ENCODE measurements at regions not wholly inside any gene's neighbourhood (a gene's known extent, or its start where the extent isn't known, plus 50 kb on each side); places are given as distances from the start of the nearest gene placed in this dataset.

DNA sequence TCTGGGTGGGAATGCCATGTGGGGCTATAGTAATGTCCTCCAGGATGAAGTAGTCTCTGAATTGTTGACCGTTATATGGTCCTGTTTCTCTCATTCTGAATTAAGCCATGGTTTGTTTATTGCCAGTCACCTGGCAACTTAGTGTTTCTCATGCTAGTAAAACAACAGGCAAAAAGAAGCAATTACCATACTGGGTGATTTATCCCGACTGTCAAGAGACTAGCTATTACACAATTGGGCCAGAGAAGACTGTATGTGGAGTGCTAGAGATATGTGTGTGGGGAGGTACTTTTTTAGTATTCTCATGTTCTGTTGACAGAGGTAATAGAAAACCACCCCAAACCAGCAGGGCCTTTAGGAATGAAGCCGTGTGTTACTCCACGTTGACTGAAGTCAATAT is 258.2 kb downstream of the TDRD3 start:
- ChIA-PET CTCF (interaction anchor here (0.7 kb wide), 1 partner anchor 197 kb away, joined by 3 read pairs; no protein-coding TSS in a partner anchor), POLR2A (ENCODE audit: unreplicated experiment) (no interaction called here)
- Histone ChIP-seq H4K20me1 (ENCODE audit: insufficient read depth) (no peaks in the 10 kb centered on the region), H2AFZ (no peak overlapping the region), H3F3A (ENCODE audit: insufficient read depth, low read depth) (no peaks in the 10 kb centered on the region), H3K36me3 (ENCODE audit: low read depth) (no peaks in the 10 kb centered on the region), H3K27ac (no peak overlapping the region), H3K9me3 (ENCODE audit: insufficient read depth, low read depth) (no peaks in the 10 kb centered on the region), H3K4me3 (no peak overlapping the region), H3K9me2 (ENCODE audit: insufficient read depth) (no peaks in the 10 kb centered on the region), H3K79me2 (ENCODE audit: low read depth) (no peaks in the 10 kb centered on the region), H3K4me1 (replicated peaks; ENCODE audit: insufficient read depth) (no peaks in the 10 kb centered on the region), H3K4me2 (no peak overlapping the region), H3K27me3 (ENCODE audit: insufficient read depth, low read depth) (no peaks in the 10 kb centered on the region)
- DNase-seq = no peak
- no TSS peak for BruUV-seq (replicated peaks)
- intact Hi-C loops (cut with micrococcal nuclease; ENCODE audit: unreplicated experiment) = loop anchor here (10.0 kb wide), 1 partner anchor 1300 kb away; no protein-coding TSS in a partner anchor
- TF ChIP-seq, protein P1, sequence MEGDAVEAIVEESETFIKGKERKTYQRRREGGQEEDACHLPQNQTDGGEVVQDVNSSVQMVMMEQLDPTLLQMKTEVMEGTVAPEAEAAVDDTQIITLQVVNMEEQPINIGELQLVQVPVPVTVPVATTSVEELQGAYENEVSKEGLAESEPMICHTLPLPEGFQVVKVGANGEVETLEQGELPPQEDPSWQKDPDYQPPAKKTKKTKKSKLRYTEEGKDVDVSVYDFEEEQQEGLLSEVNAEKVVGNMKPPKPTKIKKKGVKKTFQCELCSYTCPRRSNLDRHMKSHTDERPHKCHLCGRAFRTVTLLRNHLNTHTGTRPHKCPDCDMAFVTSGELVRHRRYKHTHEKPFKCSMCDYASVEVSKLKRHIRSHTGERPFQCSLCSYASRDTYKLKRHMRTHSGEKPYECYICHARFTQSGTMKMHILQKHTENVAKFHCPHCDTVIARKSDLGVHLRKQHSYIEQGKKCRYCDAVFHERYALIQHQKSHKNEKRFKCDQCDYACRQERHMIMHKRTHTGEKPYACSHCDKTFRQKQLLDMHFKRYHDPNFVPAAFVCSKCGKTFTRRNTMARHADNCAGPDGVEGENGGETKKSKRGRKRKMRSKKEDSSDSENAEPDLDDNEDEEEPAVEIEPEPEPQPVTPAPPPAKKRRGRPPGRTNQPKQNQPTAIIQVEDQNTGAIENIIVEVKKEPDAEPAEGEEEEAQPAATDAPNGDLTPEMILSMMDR (conservative IDR thresholded peaks at IDR 0.05) = no peak
- TF ChIP-seq EZH2 (IDR thresholded peaks at IDR 0.05; ENCODE audit: low read depth) = no peak

DNA sequence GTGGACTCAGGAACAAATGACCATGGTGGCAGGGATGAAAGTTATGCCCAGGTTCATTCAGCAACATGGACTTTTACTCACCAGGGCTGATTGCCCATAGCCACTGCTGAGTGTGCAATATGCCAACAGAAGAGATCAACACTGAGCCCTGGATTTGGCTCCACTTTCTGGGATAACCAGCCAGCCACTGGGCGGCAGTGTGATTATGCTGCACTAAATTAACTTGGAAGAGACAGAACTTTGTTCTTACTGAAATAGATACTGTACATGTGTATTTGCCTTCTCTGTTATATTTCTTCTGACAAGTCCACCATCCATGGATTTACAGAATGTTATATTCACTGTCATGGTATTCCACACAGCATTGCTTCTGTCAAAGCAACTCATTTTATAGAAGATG is 257.4 kb downstream of the TDRD3 start:
- H3K4me2 ChIP-seq = no peak overlapping the region
- no peak overlapping the region for H3K4me3 ChIP-seq
- no TSS peak for BruUV-seq (replicated peaks)
- no peaks in the 10 kb centered on the region for H3K9me2 ChIP-seq (ENCODE audit: insufficient read depth)
- H3K36me3 ChIP-seq (ENCODE audit: low read depth) = no peaks in the 10 kb centered on the region
- H4K20me1 ChIP-seq (ENCODE audit: insufficient read depth) = no peaks in the 10 kb centered on the region
- H3K4me1 ChIP-seq (replicated peaks; ENCODE audit: insufficient read depth) = no peaks in the 10 kb centered on the region
- H2AFZ ChIP-seq = no peak overlapping the region
- no peaks in the 10 kb centered on the region for H3K27me3 ChIP-seq (ENCODE audit: insufficient read depth, low read depth)
- H3K27ac ChIP-seq = no peak overlapping the region
- intact Hi-C loops (cut with micrococcal nuclease; ENCODE audit: unreplicated experiment) = loop anchor here (10.0 kb wide), 1 partner anchor 1300 kb away; no protein-coding TSS in a partner anchor
- H3K79me2 ChIP-seq (ENCODE audit: low read depth) = no peaks in the 10 kb centered on the region
- DNase-seq = peak in 1 of 2 experiments; percentile 10
- no peak for TF ChIP-seq EZH2 (IDR thresholded peaks at IDR 0.05; ENCODE audit: low read depth)
- TF ChIP-seq, protein P1 (conservative IDR thresholded peaks at IDR 0.05) = peak; percentile 40; the same call in 1 of the 2 replicates
- H3F3A ChIP-seq (ENCODE audit: insufficient read depth, low read depth) = no peaks in the 10 kb centered on the region
- ChIA-PET POLR2A (ENCODE audit: unreplicated experiment) (no interaction called here), CTCF (interaction anchor here (0.7 kb wide), 1 partner anchor 197 kb away, joined by 3 read pairs; no protein-coding TSS in a partner anchor)
- no peaks in the 10 kb centered on the region for H3K9me3 ChIP-seq (ENCODE audit: insufficient read depth, low read depth)

DNA sequence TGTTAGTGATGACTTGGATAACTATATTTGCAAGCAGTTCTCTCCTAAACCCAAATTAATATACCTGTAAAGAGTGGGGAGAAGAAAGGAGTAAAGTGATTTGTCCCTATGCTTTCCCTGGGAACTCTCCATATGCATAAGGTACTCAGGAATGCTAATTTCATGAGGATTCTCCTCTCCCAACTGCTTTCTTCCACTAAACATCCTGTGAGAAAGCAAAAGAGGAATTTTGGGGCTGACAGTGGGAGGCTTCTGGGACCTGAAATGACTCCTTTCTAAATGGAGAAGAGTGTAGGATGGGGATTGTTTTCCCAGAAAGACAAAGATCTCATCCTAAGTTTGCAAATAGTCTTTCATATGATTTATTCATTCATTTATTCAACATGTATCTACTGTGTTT is 250.5 kb downstream of the TDRD3 start:
- Histone ChIP-seq H3K4me1 (replicated peaks; ENCODE audit: insufficient read depth) (no peaks in the 10 kb centered on the region), H3K36me3 (ENCODE audit: low read depth) (no peaks in the 10 kb centered on the region), H3K4me2 (no peak overlapping the region), H3K9me2 (ENCODE audit: insufficient read depth) (no peaks in the 10 kb centered on the region), H3K79me2 (ENCODE audit: low read depth) (no peaks in the 10 kb centered on the region), H3K4me3 (no peak overlapping the region), H2AFZ (no peak overlapping the region), H4K20me1 (ENCODE audit: insufficient read depth) (no peaks in the 10 kb centered on the region), H3F3A (ENCODE audit: insufficient read depth, low read depth) (no peaks in the 10 kb centered on the region), H3K27ac (no peak overlapping the region), H3K27me3 (ENCODE audit: insufficient read depth, low read depth) (no peaks in the 10 kb centered on the region), H3K9me3 (ENCODE audit: insufficient read depth, low read depth) (no peaks in the 10 kb centered on the region)
- BruUV-seq (replicated peaks) = no TSS peak
- intact Hi-C loops (cut with micrococcal nuclease; ENCODE audit: unreplicated experiment) = no loop called here
- CTCF ChIA-PET = no interaction called here
- TF ChIP-seq EZH2 (IDR thresholded peaks at IDR 0.05; ENCODE audit: low read depth) = no peak
- no peak for DNase-seq
- POLR2A ChIA-PET (ENCODE audit: unreplicated experiment) = no interaction called here

DNA sequence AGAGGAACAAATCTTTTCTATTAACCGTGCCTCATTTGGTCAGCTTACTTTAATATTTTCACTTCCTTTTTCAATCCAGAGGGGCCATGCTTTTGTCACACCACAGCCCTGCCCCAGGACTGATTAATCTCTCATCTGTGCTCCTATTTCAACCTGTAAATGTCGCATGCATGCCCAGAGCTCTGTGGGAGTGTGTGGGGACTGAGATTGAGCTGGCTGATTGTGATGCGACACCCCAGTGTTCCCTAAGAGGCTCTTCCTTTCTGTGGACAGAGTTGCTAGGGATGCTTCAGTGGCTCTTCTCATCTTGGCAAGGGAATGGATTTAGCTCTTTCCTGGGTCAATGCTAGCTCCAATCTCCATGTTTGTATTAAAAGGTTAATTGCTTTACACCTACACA is 249.6 kb downstream of the TDRD3 start:
- no peak for TF ChIP-seq EZH2 (IDR thresholded peaks at IDR 0.05; ENCODE audit: low read depth)
- TF ChIP-seq, protein P1 (conservative IDR thresholded peaks at IDR 0.05) = no peak
- Histone ChIP-seq H3K27ac (no peak overlapping the region), H3K79me2 (ENCODE audit: low read depth) (no peaks in the 10 kb centered on the region), H3K27me3 (ENCODE audit: insufficient read depth, low read depth) (no peaks in the 10 kb centered on the region), H3K4me2 (no peak overlapping the region), H2AFZ (no peak overlapping the region), H3K36me3 (ENCODE audit: low read depth) (no peaks in the 10 kb centered on the region), H3K4me1 (replicated peaks; ENCODE audit: insufficient read depth) (no peaks in the 10 kb centered on the region), H3K4me3 (no peak overlapping the region), H4K20me1 (ENCODE audit: insufficient read depth) (no peaks in the 10 kb centered on the region), H3F3A (ENCODE audit: insufficient read depth, low read depth) (no peaks in the 10 kb centered on the region), H3K9me3 (ENCODE audit: insufficient read depth, low read depth) (no peaks in the 10 kb centered on the region), H3K9me2 (ENCODE audit: insufficient read depth) (no peaks in the 10 kb centered on the region)
- POLR2A ChIA-PET (ENCODE audit: unreplicated experiment) = no interaction called here
- no peak for DNase-seq
- CTCF ChIA-PET = no interaction called here
- intact Hi-C loops (cut with micrococcal nuclease; ENCODE audit: unreplicated experiment) = no loop called here
- no TSS peak for BruUV-seq (replicated peaks)
